OCI-LY7 (cell line): ENCODE measurements at regions not wholly inside any gene's neighbourhood (a gene's known extent, or its start where the extent isn't known, plus 50 kb on each side); places are given as distances from the start of the nearest gene placed in this dataset.

Experiments
- BruUV-seq: library from RNA; stranded (reverse); fragments of 400-500 nt; replicated peaks from 2 replicates; lab custom pipeline; 2021; lab: Mats Ljungman, UMichigan
- CTCF ChIA-PET: fragments of 300-600 bp; sonication (Branson Sonifier 250); formaldehyde crosslinking; loops from one replicate; lab custom pipeline; 2022; ENCODE audit warnings: antibody characterized with exemption; ENCODE audit not compliant: unreplicated experiment; lab: Charles Lee
- POLR2A ChIA-PET: fragments of 300-600 bp; sonication (Branson Sonifier 250); formaldehyde crosslinking; loops from one replicate; lab custom pipeline; 2022; ENCODE audit warnings: antibody characterized with exemption; lab: Charles Lee
- DNase-seq: peaks from one replicate; pipeline ENCODE4 v3.0.0-alpha.2; 2015; ENCODE audit warnings: low spot score
- H2AFZ ChIP-seq: fragments of 200-600 bp; sonication (generic), shearing (Covaris generic); 2 replicates; pipeline ENCODE4 v1.6.1; 2014; ENCODE audit warnings: mild to moderate bottlenecking, antibody characterized with exemption, low read length, moderate library complexity
- H3K27ac ChIP-seq: fragments of 200-600 bp; sonication (generic); 2 replicates; pipeline ENCODE4 v1.5.1; 2014; ENCODE audit warnings: mixed run types, low read depth, mild to moderate bottlenecking, moderate library complexity, low read length, inconsistent platforms; ENCODE audit not compliant: poor library complexity, severe bottlenecking
- H3K36me3 ChIP-seq: fragments of 200-600 bp; sonication (generic); 2 replicates; pipeline ENCODE4 v1.6.1; 2014; ENCODE audit warnings: mild to moderate bottlenecking, antibody characterized with exemption, low read length, moderate library complexity, mixed read lengths; ENCODE audit not compliant: insufficient read depth
- H3K4me1 ChIP-seq: fragments of 200-600 bp; sonication (generic); 2 replicates; pipeline ENCODE4 v1.5.1; 2014; ENCODE audit warnings: mild to moderate bottlenecking, low read length; ENCODE audit not compliant: insufficient read depth, poor library complexity, severe bottlenecking
- H3K4me2 ChIP-seq: fragments of 200-600 bp; sonication (generic); 2 replicates; pipeline ENCODE4 v1.6.1; 2014; ENCODE audit warnings: mild to moderate bottlenecking, low read length
- H3K4me3 ChIP-seq: fragments of 200-600 bp; sonication (generic); 2 replicates; pipeline ENCODE4 v1.5.1; 2014; ENCODE audit warnings: mild to moderate bottlenecking, low read depth, low read length; ENCODE audit not compliant: poor library complexity, severe bottlenecking
- H3K79me2 ChIP-seq: fragments of 200-600 bp; sonication (generic); 2 replicates; pipeline ENCODE4 v1.6.1; 2016; ENCODE audit warnings: low read depth, mild to moderate bottlenecking, low read length, moderate library complexity, mixed read lengths; ENCODE audit not compliant: insufficient read depth
- H3K9me2 ChIP-seq: fragments of 200-600 bp; sonication (generic); 2 replicates; pipeline ENCODE4 v1.6.1; 2016; ENCODE audit warnings: mild to moderate bottlenecking, low read length, mixed read lengths; ENCODE audit not compliant: insufficient read depth
- H3K9me3 ChIP-seq: fragments of 200-600 bp; sonication (generic); 2 replicates; pipeline ENCODE4 v1.6.1; 2014; ENCODE audit warnings: mild to moderate bottlenecking, mixed run types, low read length, mixed read lengths
- H4K20me1 ChIP-seq: fragments of 200-600 bp; sonication (generic); 2 replicates; pipeline ENCODE4 v1.6.1; 2014; ENCODE audit warnings: mild to moderate bottlenecking, antibody characterized with exemption, low read length, moderate library complexity, mixed read lengths; ENCODE audit not compliant: insufficient read depth
- EZH2phosphoT487 ChIP-seq: fragments of 200-600 bp; sonication (generic); IDR thresholded peaks from 2 replicates; pipeline ENCODE4 v1.6.1; 2018; ENCODE audit warnings: low read depth, borderline replicate concordance, mild to moderate bottlenecking, mixed run types, antibody characterized with exemption, low read length, moderate library complexity, mixed read lengths
- intact Hi-C: fragments of 100-400 bp; cut with micrococcal nuclease; formaldehyde crosslinking; loops from one replicate; pipeline ENCODE4 v1.10.0; 2022; ENCODE audit not compliant: unreplicated experiment
- TF ChIP-seq, protein P1 (sequence below): fragments of 200-600 bp; sonication (generic); conservative IDR thresholded peaks from 2 replicates; pipeline ENCODE4 v1.5.1; 2014; ENCODE audit warnings: mild to moderate bottlenecking, antibody characterized with exemption, low read length, moderate library complexity, mixed read lengths

- ChIA-PET POLR2A (interaction anchor here (0.6 kb wide), 1 partner anchor 34 kb away, joined by 3 read pairs; no protein-coding TSS in a partner anchor), CTCF (no interaction called here)
- intact Hi-C loops = no loop called here
- BruUV-seq = no TSS peak
- H3K9me3 ChIP-seq = no peaks in the 10 kb centered on the region
- H4K20me1 ChIP-seq = no peaks in the 10 kb centered on the region
- H2AFZ ChIP-seq = no peak overlapping the region
- no peak for DNase-seq
- no peaks in the 10 kb centered on the region for H3K36me3 ChIP-seq
- H3K9me2 ChIP-seq = no peaks in the 10 kb centered on the region
- H3K4me2 ChIP-seq = no peak overlapping the region
- no peak for TF ChIP-seq EZH2phosphoT487
- TF ChIP-seq, protein P1, sequence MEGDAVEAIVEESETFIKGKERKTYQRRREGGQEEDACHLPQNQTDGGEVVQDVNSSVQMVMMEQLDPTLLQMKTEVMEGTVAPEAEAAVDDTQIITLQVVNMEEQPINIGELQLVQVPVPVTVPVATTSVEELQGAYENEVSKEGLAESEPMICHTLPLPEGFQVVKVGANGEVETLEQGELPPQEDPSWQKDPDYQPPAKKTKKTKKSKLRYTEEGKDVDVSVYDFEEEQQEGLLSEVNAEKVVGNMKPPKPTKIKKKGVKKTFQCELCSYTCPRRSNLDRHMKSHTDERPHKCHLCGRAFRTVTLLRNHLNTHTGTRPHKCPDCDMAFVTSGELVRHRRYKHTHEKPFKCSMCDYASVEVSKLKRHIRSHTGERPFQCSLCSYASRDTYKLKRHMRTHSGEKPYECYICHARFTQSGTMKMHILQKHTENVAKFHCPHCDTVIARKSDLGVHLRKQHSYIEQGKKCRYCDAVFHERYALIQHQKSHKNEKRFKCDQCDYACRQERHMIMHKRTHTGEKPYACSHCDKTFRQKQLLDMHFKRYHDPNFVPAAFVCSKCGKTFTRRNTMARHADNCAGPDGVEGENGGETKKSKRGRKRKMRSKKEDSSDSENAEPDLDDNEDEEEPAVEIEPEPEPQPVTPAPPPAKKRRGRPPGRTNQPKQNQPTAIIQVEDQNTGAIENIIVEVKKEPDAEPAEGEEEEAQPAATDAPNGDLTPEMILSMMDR = no peak
- no peaks in the 10 kb centered on the region for H3K4me1 ChIP-seq
- no peak overlapping the region for H3K27ac ChIP-seq
- H3K4me3 ChIP-seq = no peak overlapping the region
- H3K79me2 ChIP-seq = no peaks in the 10 kb centered on the region
Observed at GRCh38 chr2:128406736-128407554, 88.3 kb upstream of the HS6ST1 start.

DNA sequence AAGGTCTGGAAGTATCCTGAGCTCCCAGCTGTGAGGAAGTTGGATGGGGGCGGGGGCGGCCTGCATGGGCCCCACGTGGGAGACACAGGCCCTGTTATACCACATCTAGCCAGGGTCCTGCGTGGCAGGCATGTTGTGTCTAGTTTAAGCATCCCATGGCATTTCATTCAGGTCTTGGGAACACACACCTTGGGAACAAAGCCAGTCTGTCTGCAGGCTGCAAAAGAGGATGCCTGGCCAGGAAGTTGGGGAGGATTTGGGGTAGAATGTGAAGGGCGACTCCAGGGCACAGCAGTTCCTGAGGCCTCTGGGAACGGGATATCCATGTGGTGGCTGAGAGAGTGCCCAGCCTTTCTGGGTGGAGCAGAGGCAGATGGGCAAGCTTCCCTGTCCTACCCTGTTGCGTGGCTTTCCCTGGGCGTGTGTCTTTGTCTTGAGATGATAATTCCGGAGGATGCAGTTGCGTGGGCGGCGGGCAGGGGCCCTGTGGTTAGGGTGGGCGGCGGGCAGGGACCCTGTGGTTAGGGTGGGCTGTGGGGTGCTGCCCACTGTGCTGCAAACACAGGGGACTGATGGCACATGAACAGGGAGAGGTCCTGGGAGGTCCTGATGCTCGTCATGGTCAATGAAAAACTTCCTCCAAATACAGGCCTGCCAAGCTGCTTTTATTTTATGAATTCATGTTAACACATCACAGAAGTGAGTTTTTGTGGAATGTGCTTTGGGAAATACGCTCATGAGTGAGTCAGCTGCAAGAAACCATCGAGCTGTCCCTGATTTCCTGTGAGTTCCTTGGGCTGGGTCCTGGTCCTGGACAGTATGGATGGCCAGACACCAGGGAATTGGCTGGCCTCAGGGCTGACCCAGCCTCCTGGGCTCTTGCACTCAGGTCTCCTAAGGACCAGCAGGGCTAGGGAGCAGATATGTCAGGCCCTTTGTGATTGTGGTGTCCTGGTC, 90.0 kb upstream of the HS6ST1 start:
- Histone ChIP-seq H3K4me3 (no peak overlapping the region), H3K9me2 (no peaks in the 10 kb centered on the region), H3K79me2 (no peaks in the 10 kb centered on the region), H3K4me2 (no peak overlapping the region), H3K9me3 (no peaks in the 10 kb centered on the region), H3K27ac (no peak overlapping the region), H4K20me1 (no peaks in the 10 kb centered on the region), H2AFZ (no peak overlapping the region), H3K36me3 (no peaks in the 10 kb centered on the region), H3K4me1 (no peaks in the 10 kb centered on the region)
- no peak for DNase-seq
- CTCF ChIA-PET = no interaction called here
- no TSS peak for BruUV-seq
- POLR2A ChIA-PET = interaction anchor here (0.7 kb wide), 1 partner anchor 319 kb away, joined by 4 read pairs; no protein-coding TSS in a partner anchor
- intact Hi-C loops = no loop called here
- no peak for TF ChIP-seq EZH2phosphoT487
- TF ChIP-seq, protein P1 = no peak
